Neuronal stem cell (in vitro differentiated cells): ENCODE measurements at regions not wholly inside any gene's neighbourhood (a gene's known extent, or its start where the extent isn't known, plus 50 kb on each side); places are given as distances from the start of the nearest gene placed in this dataset.
A peak's percentile ranks its signal among the peaks of the same experiment; 100 is the strongest.

Source experiments
- DNase-seq: peaks from one replicate; pipeline ENCODE4 v3.0.0-alpha.2; 2013; ENCODE audit warnings: low spot score
- H2AFZ ChIP-seq: one replicate; pipeline ENCODE4 v1.6.1; 2013; ENCODE audit warnings: mild to moderate bottlenecking, low read length, inconsistent platforms
- H2AK5ac ChIP-seq: 2 replicates; pipeline ENCODE4 v1.6.1; 2013; ENCODE audit warnings: low read depth, mild to moderate bottlenecking, inconsistent platforms, low read length, moderate library complexity, mixed read lengths
- H2BK120ac ChIP-seq: 2 replicates; pipeline ENCODE4 v1.6.1; 2013; ENCODE audit warnings: low read depth, mild to moderate bottlenecking, inconsistent platforms, low read length, moderate library complexity, mixed read lengths
- H2BK12ac ChIP-seq: one replicate; pipeline ENCODE4 v1.6.1; 2013; ENCODE audit warnings: low read length, inconsistent platforms
- H2BK15ac ChIP-seq: 2 replicates; pipeline ENCODE4 v1.6.1; 2013; ENCODE audit warnings: mild to moderate bottlenecking, low read length, inconsistent platforms, mixed read lengths
- H2BK5ac ChIP-seq: one replicate; pipeline ENCODE4 v1.6.1; 2013; ENCODE audit warnings: inconsistent platforms, mild to moderate bottlenecking, low read length, moderate library complexity
- H3K14ac ChIP-seq: one replicate; pipeline ENCODE4 v1.6.1; 2013; ENCODE audit warnings: low read length, inconsistent platforms
- H3K18ac ChIP-seq: 2 replicates; pipeline ENCODE4 v1.6.1; 2013; ENCODE audit warnings: low read length, inconsistent platforms
- H3K23ac ChIP-seq: 2 replicates; pipeline ENCODE4 v1.6.1; 2013; ENCODE audit warnings: low read depth, mild to moderate bottlenecking, mixed read lengths, low read length, inconsistent platforms; ENCODE audit not compliant: poor library complexity
- H3K27ac ChIP-seq: replicated peaks from 3 replicates; pipeline ENCODE4 v1.5.1; 2013; ENCODE audit warnings: low read length, inconsistent platforms
- H3K27me3 ChIP-seq, 3 experiments: 2 replicates each; pipeline ENCODE4 v1.6.1; 2013; ENCODE audit warnings: low read length in 3 of 3, mild to moderate bottlenecking in 2 of 3, inconsistent platforms in 1 of 3, low read depth in 1 of 3, mixed read lengths in 1 of 3, moderate library complexity in 1 of 3; ENCODE audit not compliant: control insufficient read depth in 3 of 3, insufficient read depth in 3 of 3
- H3K36me3 ChIP-seq, 2 donors: replicated peaks in 1 of 2; 2 replicates each; pipeline ENCODE4 v1.6.1; 2013; ENCODE audit warnings: low read length in 2 of 2; ENCODE audit not compliant: control insufficient read depth in 2 of 2, insufficient read depth in 2 of 2
- H3K4ac ChIP-seq: 2 replicates; pipeline ENCODE4 v1.6.1; 2013; ENCODE audit warnings: inconsistent platforms, mild to moderate bottlenecking, low read length, moderate library complexity
- H3K4me1 ChIP-seq, 2 donors: 1 replicate in 1 of 2; 2 replicates in 1 of 2; pipeline ENCODE4 v1.6.1; 2013; ENCODE audit warnings: low read length in 2 of 2, low read depth in 1 of 2; ENCODE audit not compliant: control insufficient read depth in 2 of 2, insufficient read depth in 1 of 2
- H3K4me2 ChIP-seq: one replicate; pipeline ENCODE4 v1.6.1; 2013; ENCODE audit warnings: mild to moderate bottlenecking, low read length, inconsistent platforms; ENCODE audit not compliant: insufficient read depth, poor library complexity, severe bottlenecking
- H3K4me3 ChIP-seq, 2 donors: 2 replicates each; pipeline ENCODE4 v1.5.1; 2013; ENCODE audit warnings: low read length in 2 of 2, mild to moderate bottlenecking in 2 of 2, inconsistent platforms in 1 of 2, moderate library complexity in 1 of 2
- H3K79me1 ChIP-seq: one replicate; pipeline ENCODE4 v1.6.1; 2013; ENCODE audit warnings: low read depth, mild to moderate bottlenecking, inconsistent platforms, low read length, moderate library complexity
- H3K9ac ChIP-seq: one replicate; pipeline ENCODE4 v1.6.1; 2013; ENCODE audit warnings: mild to moderate bottlenecking, low read depth, low read length, inconsistent platforms; ENCODE audit not compliant: poor library complexity
- H3K9me3 ChIP-seq, 2 donors: replicated peaks in 1 of 2; 2 replicates each; pipeline versions ENCODE3 to v1.6.1; 2013; ENCODE audit warnings: low read length in 2 of 2, mild to moderate bottlenecking in 2 of 2, inconsistent platforms in 1 of 2, low read depth in 1 of 2, mixed read lengths in 1 of 2, moderate library complexity in 1 of 2; ENCODE audit not compliant: control insufficient read depth in 2 of 2, insufficient read depth in 1 of 2
- H4K8ac ChIP-seq: one replicate; pipeline ENCODE4 v1.6.1; 2013; ENCODE audit warnings: low read depth, mild to moderate bottlenecking, inconsistent platforms, low read length, moderate library complexity
- H4K91ac ChIP-seq: one replicate; pipeline ENCODE4 v1.6.1; 2013; ENCODE audit warnings: low read length, low read depth, mild to moderate bottlenecking, inconsistent platforms; ENCODE audit not compliant: poor library complexity
- WGBS, 2 donors: extraction: QIAGEN DNeasy Blood & Tissue Kit; methylation state at CpG; one replicate each; pipeline ENCODE4 v1.1.7; 2013; ENCODE audit warnings: missing lambda C conversion rate in 2 of 2, mixed read lengths in 1 of 2; ENCODE audit not compliant: insufficient read length in 2 of 2, insufficient replicate concordance in 1 of 2; ENCODE audit errors: extremely low coverage in 2 of 2; 5-methylcytosine and 5-hydroxymethylcytosine counted together

DNA sequence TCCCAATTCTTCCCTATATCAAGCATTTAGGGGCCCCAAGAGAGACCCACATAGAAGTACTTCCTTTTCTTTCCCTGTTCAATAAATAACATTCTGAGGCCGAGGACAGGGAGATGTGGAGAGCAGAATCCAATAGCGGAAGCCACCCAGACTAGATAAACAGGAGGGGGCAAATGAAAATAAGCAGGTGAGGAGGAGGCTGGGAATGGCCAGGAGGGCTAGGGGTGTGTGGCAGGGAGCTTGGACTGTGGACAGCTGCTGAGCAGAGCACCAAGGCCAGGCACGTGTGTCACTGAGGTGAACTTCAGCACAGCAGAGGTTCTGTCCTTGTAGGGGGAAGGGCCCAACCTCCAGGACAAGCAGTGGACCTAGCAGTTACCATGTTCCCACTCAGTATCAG, 339.2 kb downstream of the FOXA2 start:
- H3K14ac ChIP-seq: no peak overlapping the region
- WGBS, 2 donors: no CpG with 5 or more reads among the region's 3 CpGs
- H3K4ac ChIP-seq: no peak overlapping the region
- no peak overlapping the region for H2BK5ac ChIP-seq
- H3K4me3 ChIP-seq: no peak overlapping the region
- no peak overlapping the region for H3K4me2 ChIP-seq
- no peaks in the 10 kb centered on the region for H3K9me3 ChIP-seq
- peak overlapping the region; percentile 6 for H3K9ac ChIP-seq
- no peaks in the 10 kb centered on the region for H3K27me3 ChIP-seq
- H3K23ac ChIP-seq: no peak overlapping the region
- no peak overlapping the region for H2AFZ ChIP-seq
- no peak overlapping the region for H4K91ac ChIP-seq
- H3K79me1 ChIP-seq: no peaks in the 10 kb centered on the region
- no peaks in the 10 kb centered on the region for H3K36me3 ChIP-seq
- DNase-seq: no peak
- H2BK120ac ChIP-seq: no peak overlapping the region
- no peak overlapping the region for H2BK12ac ChIP-seq
- H3K18ac ChIP-seq: no peak overlapping the region
- H2BK15ac ChIP-seq: no peak overlapping the region
- no peak overlapping the region for H4K8ac ChIP-seq
- no peak overlapping the region for H3K27ac ChIP-seq
- no peak overlapping the region for H2AK5ac ChIP-seq
- no peaks in the 10 kb centered on the region for H3K4me1 ChIP-seq

DNA sequence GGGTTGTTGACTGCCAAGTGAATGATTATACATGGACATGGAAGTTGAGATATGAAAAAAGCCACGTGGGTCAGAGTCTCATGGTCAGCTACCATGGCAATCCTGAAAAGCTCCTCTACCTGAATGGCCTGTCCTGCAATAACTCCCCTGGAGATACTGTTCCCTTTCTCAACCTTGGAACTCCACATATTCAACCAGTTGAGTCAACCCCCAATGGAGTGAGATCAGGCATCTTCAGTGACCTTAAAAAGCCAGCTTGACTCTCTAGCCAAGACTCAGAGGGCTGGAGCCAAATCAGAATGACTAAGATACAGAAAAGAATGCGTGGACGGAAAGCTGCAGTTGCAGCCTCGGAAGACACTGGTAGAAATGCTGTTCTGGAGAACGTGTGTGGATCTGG, 341.3 kb downstream of the FOXA2 start:
- Histone ChIP-seq H2BK120ac (no peak overlapping the region), H2AK5ac (no peak overlapping the region), H3K79me1 (no peaks in the 10 kb centered on the region), H3K4ac (no peak overlapping the region), H3K4me3 (no peak overlapping the region), H4K8ac (no peak overlapping the region), H3K9me3 (no peaks in the 10 kb centered on the region), H4K91ac (no peak overlapping the region), H3K9ac (no peak overlapping the region), H2BK12ac (no peak overlapping the region), H3K23ac (no peak overlapping the region), H2BK15ac (no peak overlapping the region), H3K27ac (no peak overlapping the region), H3K14ac (no peak overlapping the region), H3K18ac (no peak overlapping the region), H3K36me3 (no peaks in the 10 kb centered on the region), H3K27me3 (no peaks in the 10 kb centered on the region), H2AFZ (no peak overlapping the region), H3K4me1 (no peaks in the 10 kb centered on the region), H2BK5ac (no peak overlapping the region), H3K4me2 (no peak overlapping the region)
- no CpG with 5 or more reads among the region's 5 CpGs for WGBS, 2 donors
- DNase-seq: no peak

DNA sequence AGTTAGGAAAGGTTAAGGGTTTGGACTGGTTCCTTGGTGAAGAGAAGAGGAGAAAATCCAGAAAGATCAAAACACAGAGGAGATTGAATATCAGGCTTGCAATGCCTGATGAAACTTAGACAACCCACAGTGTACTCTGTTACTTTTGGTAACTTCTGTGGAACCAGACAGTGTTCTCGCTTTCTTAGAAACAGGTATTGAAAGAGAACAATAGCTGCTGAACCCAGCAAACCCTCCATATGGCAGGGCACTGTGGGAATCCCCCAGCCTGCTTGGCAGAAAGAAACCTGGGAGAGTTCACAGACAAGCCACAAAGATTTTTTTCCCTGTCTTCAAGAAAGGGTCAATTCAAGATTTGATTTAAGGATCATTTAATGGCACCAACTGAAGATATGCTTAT, 342.8 kb downstream of the FOXA2 start:
- Histone ChIP-seq H3K4me3 (no peak overlapping the region), H3K9ac (no peak overlapping the region), H2BK120ac (no peak overlapping the region)

DNA sequence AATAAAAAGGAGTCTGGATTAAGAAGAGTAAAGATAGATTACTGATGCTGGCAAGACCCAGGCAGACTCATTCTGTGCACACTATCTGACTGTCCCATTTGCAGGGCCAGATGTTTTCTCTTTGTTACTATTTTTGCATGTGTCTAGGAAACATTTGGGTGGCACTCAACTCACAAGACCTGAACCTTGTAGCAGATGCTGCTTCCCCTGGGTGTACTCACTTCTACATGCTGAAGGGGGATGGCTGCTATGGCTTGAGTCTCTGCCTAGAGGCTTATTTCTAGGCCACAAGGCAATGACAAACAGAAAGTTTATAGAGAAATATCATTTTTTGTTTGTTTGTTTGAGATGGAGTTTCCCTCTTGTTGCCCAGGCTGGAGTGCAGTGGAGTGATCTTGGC, 351.4 kb downstream of the FOXA2 start:
- no peaks in the 10 kb centered on the region for H3K9me3 ChIP-seq
- H3K4me1 ChIP-seq: no peaks in the 10 kb centered on the region
- no peak overlapping the region for H3K4me2 ChIP-seq
- H3K14ac ChIP-seq: no peak overlapping the region
- no peak overlapping the region for H2AFZ ChIP-seq
- H2BK5ac ChIP-seq: no peak overlapping the region
- H2BK120ac ChIP-seq: no peak overlapping the region
- H3K9ac ChIP-seq: no peak overlapping the region
- peaks cover 0 to 2% (median 0%) of the 10 kb centered on the region in 3 experiments for H3K27me3 ChIP-seq
- H3K4ac ChIP-seq: no peak overlapping the region
- H3K79me1 ChIP-seq: no peaks in the 10 kb centered on the region
- H3K36me3 ChIP-seq: no peaks in the 10 kb centered on the region
- H3K23ac ChIP-seq: no peak overlapping the region
- H4K91ac ChIP-seq: no peak overlapping the region
- H2BK12ac ChIP-seq: no peak overlapping the region
- H4K8ac ChIP-seq: no peak overlapping the region
- no peak overlapping the region for H3K4me3 ChIP-seq
- DNase-seq: no peak
- H3K27ac ChIP-seq: no peak overlapping the region
- no peak overlapping the region for H2BK15ac ChIP-seq
- no peak overlapping the region for H2AK5ac ChIP-seq
- H3K18ac ChIP-seq: no peak overlapping the region

More for the DNA sequence above, 342.8 kb downstream of the FOXA2 start:
- Histone ChIP-seq H3K18ac (no peak overlapping the region), H4K8ac (no peak overlapping the region), H3K9me3 (no peaks in the 10 kb centered on the region), H3K4me1 (no peaks in the 10 kb centered on the region), H2BK5ac (no peak overlapping the region), H3K23ac (no peak overlapping the region), H2AK5ac (no peak overlapping the region), H3K36me3 (no peaks in the 10 kb centered on the region), H3K27ac (no peak overlapping the region), H3K14ac (no peak overlapping the region), H3K4ac (no peak overlapping the region), H3K27me3 (no peaks in the 10 kb centered on the region), H2AFZ (no peak overlapping the region), H2BK12ac (no peak overlapping the region), H4K91ac (no peak overlapping the region), H2BK15ac (no peak overlapping the region), H3K4me2 (no peak overlapping the region), H3K79me1 (no peaks in the 10 kb centered on the region)
- no CpG with 5 or more reads among the region's 1 CpG for WGBS, 2 donors
- no peak for DNase-seq
